SH-SY5Y (cell line): ENCODE measurements at regions not wholly inside any gene's neighbourhood (a gene's known extent, or its start where the extent isn't known, plus 50 kb on each side); places are given as distances from the start of the nearest gene placed in this dataset.

Experiments
- GATA2 ChIP-seq: IDR thresholded peaks from 2 replicates; pipeline ENCODE4 v1.6.1; 2011; ENCODE audit warnings: mild to moderate bottlenecking, low read depth, low read length
- GATA3 ChIP-seq: IDR thresholded peaks from 2 replicates; pipeline ENCODE4 v1.6.1; 2011; ENCODE audit warnings: low read depth, mild to moderate bottlenecking, low read length, moderate library complexity

DNA sequence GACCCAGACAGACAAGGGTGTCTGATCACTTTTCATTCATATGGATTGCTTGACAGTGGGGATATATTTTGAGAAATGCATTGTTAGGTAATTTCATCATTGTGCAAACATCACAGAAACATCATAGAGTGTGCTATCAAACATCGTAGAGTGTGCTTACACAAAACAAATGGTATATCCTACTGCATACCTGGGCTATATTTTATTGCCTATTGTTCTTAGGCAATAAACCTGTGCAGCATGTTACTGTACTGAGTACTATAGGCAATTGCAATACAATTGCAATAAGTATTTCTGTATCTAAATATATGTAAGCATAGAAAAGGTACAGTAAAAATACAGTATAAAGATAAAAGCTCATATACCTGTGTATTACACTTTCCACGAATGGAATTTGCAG lies 319.1 kb downstream of the KIF20B start:
- TF ChIP-seq GATA2 (no peak), GATA3 (no peak)

DNA sequence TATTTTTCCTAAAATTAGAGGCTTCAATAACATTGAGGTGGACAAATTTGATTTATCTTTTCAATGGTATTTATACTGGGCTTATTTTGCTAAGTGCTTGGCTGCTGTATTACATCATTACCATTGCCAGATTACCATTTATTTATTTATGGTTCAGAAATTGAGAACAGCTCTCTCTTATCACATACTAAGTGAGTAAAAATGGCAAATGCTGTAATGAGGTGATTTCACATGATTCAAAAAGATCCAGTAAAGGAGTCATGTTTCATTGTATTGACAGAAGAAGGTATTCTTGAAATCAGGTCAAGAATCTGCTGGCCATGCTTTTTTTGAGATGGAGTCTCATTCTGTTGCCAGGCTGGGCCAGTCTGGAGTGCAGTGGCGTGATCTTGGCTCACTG lies 322.6 kb downstream of the KIF20B start:
- TF ChIP-seq GATA2 (no peak), GATA3 (no peak)

DNA sequence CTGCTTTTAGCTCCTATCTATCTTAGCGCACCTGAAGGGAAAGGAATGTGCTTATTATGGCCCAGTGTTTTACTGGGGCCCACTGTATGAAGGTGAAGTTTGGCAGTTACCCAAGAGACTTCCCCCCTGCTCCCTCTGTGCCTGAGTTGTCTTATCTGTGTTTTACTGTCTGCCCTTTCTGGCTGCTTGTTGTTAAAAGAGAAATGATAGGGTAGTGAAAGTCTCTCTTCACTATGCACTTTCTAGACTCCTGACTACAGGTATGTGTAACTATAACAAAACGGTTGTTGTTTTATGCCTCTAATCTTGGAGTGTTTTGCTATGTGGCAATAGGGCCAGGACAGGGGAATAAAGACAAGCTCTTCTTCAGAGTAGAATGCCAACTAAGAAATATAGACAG lies 326.9 kb downstream of the KIF20B start:
- TF ChIP-seq GATA3 (no peak), GATA2 (no peak)

- TF ChIP-seq GATA3 (no peak), GATA2 (no peak)
Measured at GRCh38 chr10:90031776-90032175, 330.4 kb downstream of the KIF20B start.

DNA sequence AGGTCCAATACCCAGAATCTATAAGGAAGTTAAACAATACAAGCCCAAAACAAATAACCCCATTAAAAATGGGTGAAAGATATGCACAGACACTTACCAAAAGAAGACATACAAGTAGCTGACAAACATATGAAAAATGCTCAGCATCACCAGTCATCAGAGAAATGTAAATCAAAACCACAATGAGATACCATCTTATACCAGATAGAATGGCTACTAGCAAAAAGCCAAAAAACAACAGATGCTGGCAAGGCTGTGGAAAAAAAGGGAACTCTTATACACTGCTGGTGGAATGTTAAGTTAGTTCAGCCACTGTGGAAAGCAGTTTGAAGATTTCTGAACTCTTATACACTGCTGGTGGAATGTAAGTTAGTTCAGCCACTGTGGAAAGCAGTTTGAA lies 331.1 kb downstream of the KIF20B start:
- no peak for TF ChIP-seq GATA2
- TF ChIP-seq GATA3, result no peak

GRCh38 chr10:90041585-90041984 lies 340.2 kb downstream of the KIF20B start:
- no peak for TF ChIP-seq GATA2
- no peak for TF ChIP-seq GATA3

- TF ChIP-seq GATA2 (no peak), GATA3 (no peak)
Measured at GRCh38 chr10:90042075-90042474, 340.7 kb downstream of the KIF20B start.

GRCh38 chr10:90047243-90047729 lies 345.9 kb downstream of the KIF20B start:
- TF ChIP-seq GATA2, result no peak

DNA sequence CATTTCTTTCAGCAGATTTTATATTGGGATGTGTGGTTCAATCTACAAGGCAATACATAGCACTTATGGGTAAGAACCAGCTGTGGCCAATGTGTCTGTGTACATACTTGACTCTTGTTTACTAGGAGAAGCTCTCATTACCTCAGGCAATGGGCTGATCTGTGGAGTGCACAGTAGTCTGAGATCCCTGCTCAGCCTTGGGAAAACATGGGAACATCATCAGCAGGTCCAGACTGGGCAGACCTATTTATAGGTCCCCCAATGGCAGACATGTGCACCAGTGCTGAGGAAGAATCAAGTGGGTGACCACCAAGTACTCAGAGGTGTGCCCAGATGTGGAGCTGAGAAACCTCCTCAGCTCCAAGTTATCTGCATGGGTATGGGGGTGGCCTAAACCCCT lies 349.7 kb downstream of the KIF20B start:
- no peak for TF ChIP-seq GATA2
- no peak for TF ChIP-seq GATA3

GRCh38 chr10:90051474-90051873 lies 350.1 kb downstream of the KIF20B start:
- TF ChIP-seq GATA2 (no peak), GATA3 (no peak)

GRCh38 chr10:90062786-90063185 lies 361.4 kb downstream of the KIF20B start:
- TF ChIP-seq GATA2, result no peak
- no peak for TF ChIP-seq GATA3

GRCh38 chr10:90064295-90064694 lies 362.9 kb downstream of the KIF20B start:
- TF ChIP-seq GATA3, result no peak
- no peak for TF ChIP-seq GATA2

- TF ChIP-seq GATA2 (no peak), GATA3 (no peak)
Measured at GRCh38 chr10:90066435-90066834, 365.0 kb downstream of the KIF20B start.

DNA sequence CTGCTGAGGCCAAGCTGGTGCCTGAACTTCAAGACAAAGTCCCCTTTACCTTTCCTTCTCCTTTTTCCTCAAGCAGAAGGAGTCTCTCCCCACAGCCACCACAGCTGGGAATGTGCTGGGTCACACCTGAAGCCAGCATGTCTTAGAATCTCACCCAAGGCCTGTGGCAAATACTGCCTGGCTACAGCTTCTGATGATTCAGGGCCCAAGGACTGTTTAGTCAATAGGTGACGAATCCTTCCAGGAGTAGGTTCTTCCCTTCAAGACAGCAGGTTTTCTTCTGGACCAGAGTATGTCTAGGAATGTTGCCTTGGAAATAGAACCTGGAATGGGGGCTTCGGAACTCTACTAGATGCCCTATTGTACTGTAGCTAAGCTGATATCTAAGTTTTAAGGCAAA lies 374.6 kb downstream of the KIF20B start:
- TF ChIP-seq GATA3 (no peak), GATA2 (no peak)

DNA sequence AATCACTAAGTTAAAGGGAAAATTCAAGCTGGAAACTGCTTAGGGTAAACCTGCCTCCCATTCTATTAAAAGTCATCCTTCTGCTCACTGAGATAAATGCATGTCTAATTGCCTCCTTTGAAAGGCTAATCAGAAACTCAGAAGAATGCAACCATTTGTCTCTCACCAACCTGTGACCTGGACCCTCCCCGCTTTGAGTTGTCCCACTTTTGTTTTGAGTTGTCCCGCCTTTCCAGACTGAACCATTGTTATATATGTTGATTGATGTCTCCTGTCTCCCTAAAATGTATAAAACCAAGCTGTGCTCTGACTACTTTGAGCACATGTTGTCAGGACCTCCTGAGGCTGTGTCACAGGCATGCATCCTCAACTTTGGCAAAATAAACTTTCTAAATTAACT lies 378.4 kb downstream of the KIF20B start:
- TF ChIP-seq GATA3, result no peak
- TF ChIP-seq GATA2, result no peak

- TF ChIP-seq GATA2 (no peak), GATA3 (no peak)
Measured at GRCh38 chr10:90087197-90088023, 386.0 kb downstream of the KIF20B start.

- TF ChIP-seq GATA2, result no peak
- no peak for TF ChIP-seq GATA3
Measured at GRCh38 chr10:90088024-90088317, 386.6 kb downstream of the KIF20B start.
